Stomach (tissue), 4 donors: ENCODE measurements at regions not wholly inside any gene's neighbourhood (a gene's known extent, or its start where the extent isn't known, plus 50 kb on each side); places are given as distances from the start of the nearest gene placed in this dataset.

Source experiments
- POLR2A ChIP-seq, 4 donors: fragments of 450-650 bp; IDR thresholded peaks; one replicate each; pipeline ENCODE4 v1.6.1; 2016; ENCODE audit warnings: antibody characterized with exemption in 4 of 4, control low read depth in 2 of 4, mild to moderate bottlenecking in 1 of 4, moderate library complexity in 1 of 4
- TF ChIP-seq, protein P1 (sequence below), 7 experiments: fragments of 450-650 bp in 4 of 7; fragments of 200-600 bp in 3 of 7; sonication (generic) in 3 of 7; IDR thresholded peaks; one replicate each; pipeline ENCODE4 v1.5.1; 2016 to 2019; ENCODE audit warnings: antibody characterized with exemption in 7 of 7, control low read depth in 2 of 7, mild to moderate bottlenecking in 1 of 7

- TF ChIP-seq, protein P1, sequence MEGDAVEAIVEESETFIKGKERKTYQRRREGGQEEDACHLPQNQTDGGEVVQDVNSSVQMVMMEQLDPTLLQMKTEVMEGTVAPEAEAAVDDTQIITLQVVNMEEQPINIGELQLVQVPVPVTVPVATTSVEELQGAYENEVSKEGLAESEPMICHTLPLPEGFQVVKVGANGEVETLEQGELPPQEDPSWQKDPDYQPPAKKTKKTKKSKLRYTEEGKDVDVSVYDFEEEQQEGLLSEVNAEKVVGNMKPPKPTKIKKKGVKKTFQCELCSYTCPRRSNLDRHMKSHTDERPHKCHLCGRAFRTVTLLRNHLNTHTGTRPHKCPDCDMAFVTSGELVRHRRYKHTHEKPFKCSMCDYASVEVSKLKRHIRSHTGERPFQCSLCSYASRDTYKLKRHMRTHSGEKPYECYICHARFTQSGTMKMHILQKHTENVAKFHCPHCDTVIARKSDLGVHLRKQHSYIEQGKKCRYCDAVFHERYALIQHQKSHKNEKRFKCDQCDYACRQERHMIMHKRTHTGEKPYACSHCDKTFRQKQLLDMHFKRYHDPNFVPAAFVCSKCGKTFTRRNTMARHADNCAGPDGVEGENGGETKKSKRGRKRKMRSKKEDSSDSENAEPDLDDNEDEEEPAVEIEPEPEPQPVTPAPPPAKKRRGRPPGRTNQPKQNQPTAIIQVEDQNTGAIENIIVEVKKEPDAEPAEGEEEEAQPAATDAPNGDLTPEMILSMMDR (IDR thresholded peaks at IDR 0.05) = no peak
- TF ChIP-seq POLR2A (IDR thresholded peaks at IDR 0.05) = no peak
Observed at GRCh38 chr21:23445307-23445706, 2162.0 kb downstream of the MRPL39 start.
